ENCODE measurements at regions not wholly inside any gene's neighbourhood (a gene's known extent, or its start where the extent isn't known, plus 50 kb on each side); places are given as distances from the start of the nearest gene placed in this dataset.

GRCh38 chr11:70020336-70021214 lies 57.5 kb upstream of the ANO1 start:
- H3K9me3 ChIP-seq (ENCODE audit: control extremely low read depth in 1 of 5, control insufficient read depth in 4 of 5, insufficient read depth in 2 of 5, low read depth in 1 of 5, low read length in 4 of 5) = peaks cover 0 to 16% (median 4%) of the 10 kb centered on the region in 5 experiments
- no peak for DNase-seq
- ChIA-PET CTCF (interaction anchor here (0.9 kb wide), 1 partner anchor 12 kb away, joined by 4 read pairs; no protein-coding TSS in a partner anchor), POLR2A (no interaction called here)
- H3K27me3 ChIP-seq (replicated peaks in 2 of 5; ENCODE audit: control insufficient read depth in 4 of 5, insufficient read depth in 5 of 5, low read length in 4 of 5) = peaks cover 0 to 5% (median 0%) of the 10 kb centered on the region in 5 experiments
- no peak overlapping the region for H3K4me3 ChIP-seq (ENCODE audit: control insufficient read depth in 1 of 7, extremely low read depth in 1 of 7, insufficient read depth in 4 of 7, low read depth in 2 of 7, low read length in 6 of 7)
- H3K36me3 ChIP-seq (ENCODE audit: control insufficient read depth in 4 of 4, insufficient read depth in 4 of 4, low read length in 3 of 4) = no peaks in the 10 kb centered on the region
- whole genome bisulfite sequencing (ENCODE audit: insufficient coverage) = 97% methylated on average over 15 of the region's 24 CpGs
- H3K27ac ChIP-seq (ENCODE audit: insufficient read depth in 1 of 2, low read depth in 1 of 2, low read length in 2 of 2, poor library complexity in 1 of 2, severe bottlenecking in 2 of 2) = no peak overlapping the region
- H3K4me1 ChIP-seq (ENCODE audit: control extremely low read depth in 1 of 4, control insufficient read depth in 4 of 4, insufficient read depth in 4 of 4, low read length in 3 of 4) = peaks cover 0 to 4% (median 0%) of the 10 kb centered on the region in 4 experiments

- CTCF ChIA-PET = no interaction called here
- POLR2A ChIA-PET = no interaction called here
- DNase-seq = no peak
Measured at GRCh38 chr11:70021586-70021985, 56.5 kb upstream of the ANO1 start.

GRCh38 chr11:70024036-70024772 lies 53.9 kb upstream of the ANO1 start:
- Histone ChIP-seq H3K9me3 (ENCODE audit: control extremely low read depth in 1 of 5, control insufficient read depth in 4 of 5, insufficient read depth in 2 of 5, low read depth in 1 of 5, low read length in 4 of 5) (peaks cover 0 to 16% (median 4%) of the 10 kb centered on the region in 5 experiments), H3K4me1 (ENCODE audit: control extremely low read depth in 1 of 4, control insufficient read depth in 4 of 4, insufficient read depth in 4 of 4, low read length in 3 of 4) (no peaks in the 10 kb centered on the region), H3K27ac (ENCODE audit: insufficient read depth in 1 of 2, low read depth in 1 of 2, low read length in 2 of 2, poor library complexity in 1 of 2, severe bottlenecking in 2 of 2) (no peak overlapping the region), H3K27me3 (replicated peaks in 2 of 5; ENCODE audit: control insufficient read depth in 4 of 5, insufficient read depth in 5 of 5, low read length in 4 of 5) (peaks cover 0 to 5% (median 0%) of the 10 kb centered on the region in 5 experiments), H3K36me3 (ENCODE audit: control insufficient read depth in 4 of 4, insufficient read depth in 4 of 4, low read length in 3 of 4) (no peaks in the 10 kb centered on the region), H3K4me3 (ENCODE audit: control insufficient read depth in 1 of 7, extremely low read depth in 1 of 7, insufficient read depth in 4 of 7, low read depth in 2 of 7, low read length in 6 of 7) (no peak overlapping the region)
- CTCF ChIA-PET = no interaction called here
- 92% methylated on average over 11 of the region's 13 CpGs for WGBS (ENCODE audit: insufficient coverage)
- POLR2A ChIA-PET = no interaction called here
- DNase-seq = no peak

More at GRCh38 chr11:70021586-70021985, 56.5 kb upstream of the ANO1 start:
- H3K9me3 ChIP-seq (ENCODE audit: control extremely low read depth in 1 of 5, control insufficient read depth in 4 of 5, insufficient read depth in 2 of 5, low read depth in 1 of 5, low read length in 4 of 5) = peaks cover 0 to 16% (median 4%) of the 10 kb centered on the region in 5 experiments
- no peak overlapping the region for H3K27ac ChIP-seq (ENCODE audit: insufficient read depth in 1 of 2, low read depth in 1 of 2, low read length in 2 of 2, poor library complexity in 1 of 2, severe bottlenecking in 2 of 2)
- H3K4me3 ChIP-seq (ENCODE audit: control insufficient read depth in 1 of 7, extremely low read depth in 1 of 7, insufficient read depth in 4 of 7, low read depth in 2 of 7, low read length in 6 of 7) = no peak overlapping the region
- H3K36me3 ChIP-seq (ENCODE audit: control insufficient read depth in 4 of 4, insufficient read depth in 4 of 4, low read length in 3 of 4) = no peaks in the 10 kb centered on the region
- H3K27me3 ChIP-seq (replicated peaks in 2 of 5; ENCODE audit: control insufficient read depth in 4 of 5, insufficient read depth in 5 of 5, low read length in 4 of 5) = peaks cover 0 to 5% (median 0%) of the 10 kb centered on the region in 5 experiments
- 92% methylated on average over 10 of the region's 10 CpGs for WGBS (ENCODE audit: insufficient coverage)
- peaks cover 0 to 4% (median 0%) of the 10 kb centered on the region in 4 experiments for H3K4me1 ChIP-seq (ENCODE audit: control extremely low read depth in 1 of 4, control insufficient read depth in 4 of 4, insufficient read depth in 4 of 4, low read length in 3 of 4)

GRCh38 chr11:70024773-70025045 lies 53.4 kb upstream of the ANO1 start:
- DNase-seq = no peak
- POLR2A ChIA-PET = no interaction called here
- 96% methylated on average over 3 of the region's 3 CpGs for WGBS (ENCODE audit: insufficient coverage)
- Histone ChIP-seq H3K36me3 (ENCODE audit: control insufficient read depth in 4 of 4, insufficient read depth in 4 of 4, low read length in 3 of 4) (no peaks in the 10 kb centered on the region), H3K27ac (ENCODE audit: insufficient read depth in 1 of 2, low read depth in 1 of 2, low read length in 2 of 2, poor library complexity in 1 of 2, severe bottlenecking in 2 of 2) (no peak overlapping the region), H3K9me3 (ENCODE audit: control extremely low read depth in 1 of 5, control insufficient read depth in 4 of 5, insufficient read depth in 2 of 5, low read depth in 1 of 5, low read length in 4 of 5) (peaks cover 0 to 16% (median 4%) of the 10 kb centered on the region in 5 experiments), H3K27me3 (replicated peaks in 2 of 5; ENCODE audit: control insufficient read depth in 4 of 5, insufficient read depth in 5 of 5, low read length in 4 of 5) (peaks cover 0 to 5% (median 0%) of the 10 kb centered on the region in 5 experiments), H3K4me3 (ENCODE audit: control insufficient read depth in 1 of 7, extremely low read depth in 1 of 7, insufficient read depth in 4 of 7, low read depth in 2 of 7, low read length in 6 of 7) (no peak overlapping the region), H3K4me1 (ENCODE audit: control extremely low read depth in 1 of 4, control insufficient read depth in 4 of 4, insufficient read depth in 4 of 4, low read length in 3 of 4) (no peaks in the 10 kb centered on the region)
- CTCF ChIA-PET = no interaction called here

GRCh38 chr11:70025308-70025707 lies 52.8 kb upstream of the ANO1 start:
- Histone ChIP-seq H3K4me3 (ENCODE audit: control insufficient read depth in 1 of 7, extremely low read depth in 1 of 7, insufficient read depth in 4 of 7, low read depth in 2 of 7, low read length in 6 of 7) (no peak overlapping the region), H3K36me3 (ENCODE audit: control insufficient read depth in 4 of 4, insufficient read depth in 4 of 4, low read length in 3 of 4) (no peaks in the 10 kb centered on the region), H3K4me1 (ENCODE audit: control extremely low read depth in 1 of 4, control insufficient read depth in 4 of 4, insufficient read depth in 4 of 4, low read length in 3 of 4) (no peaks in the 10 kb centered on the region), H3K27ac (ENCODE audit: insufficient read depth in 1 of 2, low read depth in 1 of 2, low read length in 2 of 2, poor library complexity in 1 of 2, severe bottlenecking in 2 of 2) (no peak overlapping the region), H3K27me3 (replicated peaks in 2 of 5; ENCODE audit: control insufficient read depth in 4 of 5, insufficient read depth in 5 of 5, low read length in 4 of 5) (peaks cover 0 to 5% (median 0%) of the 10 kb centered on the region in 5 experiments), H3K9me3 (ENCODE audit: control extremely low read depth in 1 of 5, control insufficient read depth in 4 of 5, insufficient read depth in 2 of 5, low read depth in 1 of 5, low read length in 4 of 5) (peaks cover 0 to 16% (median 4%) of the 10 kb centered on the region in 5 experiments)
- 100% methylated on average over 3 of the region's 3 CpGs for WGBS (ENCODE audit: insufficient coverage)
- ChIA-PET CTCF (no interaction called here), POLR2A (no interaction called here)
- DNase-seq = no peak

GRCh38 chr11:70026012-70026411 lies 52.1 kb upstream of the ANO1 start:
- Histone ChIP-seq H3K36me3 (ENCODE audit: control insufficient read depth in 4 of 4, insufficient read depth in 4 of 4, low read length in 3 of 4) (no peaks in the 10 kb centered on the region), H3K4me1 (ENCODE audit: control extremely low read depth in 1 of 4, control insufficient read depth in 4 of 4, insufficient read depth in 4 of 4, low read length in 3 of 4) (no peaks in the 10 kb centered on the region), H3K27me3 (replicated peaks in 2 of 5; ENCODE audit: control insufficient read depth in 4 of 5, insufficient read depth in 5 of 5, low read length in 4 of 5) (peaks cover 0 to 5% (median 0%) of the 10 kb centered on the region in 5 experiments), H3K4me3 (ENCODE audit: control insufficient read depth in 1 of 7, extremely low read depth in 1 of 7, insufficient read depth in 4 of 7, low read depth in 2 of 7, low read length in 6 of 7) (no peak overlapping the region), H3K27ac (ENCODE audit: insufficient read depth in 1 of 2, low read depth in 1 of 2, low read length in 2 of 2, poor library complexity in 1 of 2, severe bottlenecking in 2 of 2) (no peak overlapping the region), H3K9me3 (ENCODE audit: control extremely low read depth in 1 of 5, control insufficient read depth in 4 of 5, insufficient read depth in 2 of 5, low read depth in 1 of 5, low read length in 4 of 5) (peaks cover 0 to 16% (median 4%) of the 10 kb centered on the region in 5 experiments)
- ChIA-PET POLR2A (no interaction called here), CTCF (no interaction called here)
- 78% methylated on average over 3 of the region's 3 CpGs for WGBS (ENCODE audit: insufficient coverage)
- DNase-seq = no peak

- Histone ChIP-seq H3K4me3 (ENCODE audit: control insufficient read depth in 1 of 7, extremely low read depth in 1 of 7, insufficient read depth in 4 of 7, low read depth in 2 of 7, low read length in 6 of 7) (no peak overlapping the region), H3K27me3 (replicated peaks in 2 of 5; ENCODE audit: control insufficient read depth in 4 of 5, insufficient read depth in 5 of 5, low read length in 4 of 5) (peaks cover 0 to 5% (median 0%) of the 10 kb centered on the region in 5 experiments), H3K27ac (ENCODE audit: insufficient read depth in 1 of 2, low read depth in 1 of 2, low read length in 2 of 2, poor library complexity in 1 of 2, severe bottlenecking in 2 of 2) (no peak overlapping the region), H3K4me1 (ENCODE audit: control extremely low read depth in 1 of 4, control insufficient read depth in 4 of 4, insufficient read depth in 4 of 4, low read length in 3 of 4) (no peaks in the 10 kb centered on the region), H3K9me3 (ENCODE audit: control extremely low read depth in 1 of 5, control insufficient read depth in 4 of 5, insufficient read depth in 2 of 5, low read depth in 1 of 5, low read length in 4 of 5) (peaks cover 0 to 16% (median 4%) of the 10 kb centered on the region in 5 experiments), H3K36me3 (ENCODE audit: control insufficient read depth in 4 of 4, insufficient read depth in 4 of 4, low read length in 3 of 4) (no peaks in the 10 kb centered on the region)
- DNase-seq = no peak
- POLR2A ChIA-PET = no interaction called here
- WGBS (ENCODE audit: insufficient coverage) = 95% methylated on average over 2 of the region's 5 CpGs
- CTCF ChIA-PET = no interaction called here
Measured at GRCh38 chr11:70026726-70027125, 51.4 kb upstream of the ANO1 start.

All from common myeloid progenitor, CD34-positive (primary cell).